H9 (cell line): ENCODE measurements at regions not wholly inside any gene's neighbourhood (a gene's known extent, or its start where the extent isn't known, plus 50 kb on each side); places are given as distances from the start of the nearest gene placed in this dataset.

Experiments used
- DNase-seq: peaks from one replicate; pipeline ENCODE4 v3.0.0-alpha.2; 2017
- H2AFZ ChIP-seq: one replicate; pipeline ENCODE4 v1.6.1; 2013; ENCODE audit warnings: mild to moderate bottlenecking, low read length, control low read depth, moderate library complexity
- H2AK5ac ChIP-seq: 2 replicates; pipeline ENCODE4 v1.6.1; 2013; ENCODE audit warnings: low read length, control low read depth, mixed read lengths; ENCODE audit not compliant: insufficient read length
- H2BK120ac ChIP-seq: one replicate; pipeline ENCODE4 v1.6.1; 2013; ENCODE audit warnings: low read depth, mild to moderate bottlenecking, low read length, control low read depth, inconsistent platforms; ENCODE audit not compliant: poor library complexity, severe bottlenecking
- H2BK12ac ChIP-seq: 2 replicates; pipeline ENCODE4 v1.6.1; 2013; ENCODE audit warnings: low read length, control low read depth, mixed read lengths, low read depth; ENCODE audit not compliant: insufficient read length
- H2BK15ac ChIP-seq: 2 replicates; pipeline ENCODE4 v1.6.1; 2013; ENCODE audit warnings: low read depth, low read length, control low read depth
- H2BK20ac ChIP-seq: one replicate; pipeline ENCODE4 v1.6.1; 2013; ENCODE audit warnings: low read depth, mild to moderate bottlenecking, low read length, control low read depth, inconsistent platforms; ENCODE audit not compliant: poor library complexity, severe bottlenecking
- H2BK5ac ChIP-seq: 2 replicates; pipeline ENCODE4 v1.6.1; 2013; ENCODE audit warnings: low read length, control low read depth, mixed read lengths; ENCODE audit not compliant: insufficient read length
- H3K14ac ChIP-seq: 2 replicates; pipeline ENCODE4 v1.6.1; 2013; ENCODE audit warnings: low read length, control low read depth; ENCODE audit not compliant: insufficient read depth
- H3K18ac ChIP-seq: 2 replicates; pipeline ENCODE4 v1.6.1; 2013; ENCODE audit warnings: low read depth, mild to moderate bottlenecking, mixed read lengths, low read length, control low read depth; ENCODE audit not compliant: insufficient read length
- H3K23ac ChIP-seq: 2 replicates; pipeline ENCODE4 v1.6.1; 2013; ENCODE audit warnings: low read length, control low read depth, mixed read lengths, low read depth; ENCODE audit not compliant: insufficient read length
- H3K23me2 ChIP-seq: 2 replicates; pipeline ENCODE4 v1.6.1; 2013; ENCODE audit warnings: low read depth, mild to moderate bottlenecking, mixed read lengths, low read length, control low read depth; ENCODE audit not compliant: insufficient read length, poor library complexity, severe bottlenecking
- H3K27ac ChIP-seq: 2 replicates; pipeline ENCODE4 v1.5.1; 2013; ENCODE audit warnings: low read length, control low read depth, mixed read lengths, low read depth; ENCODE audit not compliant: insufficient read length
- H3K27me3 ChIP-seq: 2 replicates; pipeline ENCODE4 v1.6.1; 2013; ENCODE audit warnings: low read length, control low read depth, inconsistent platforms; ENCODE audit not compliant: insufficient read depth
- H3K4ac ChIP-seq: 2 replicates; pipeline ENCODE4 v1.6.1; 2013; ENCODE audit warnings: low read depth, mild to moderate bottlenecking, control low read depth, inconsistent platforms, low read length, moderate library complexity
- H3K4me1 ChIP-seq: 2 replicates; pipeline ENCODE4 v1.6.1; 2013; ENCODE audit warnings: low read length, control low read depth, inconsistent platforms; ENCODE audit not compliant: insufficient read depth
- H3K4me2 ChIP-seq: 2 replicates; pipeline ENCODE4 v1.6.1; 2013; ENCODE audit warnings: low read length, control low read depth, mixed read lengths; ENCODE audit not compliant: insufficient read length, insufficient read depth
- H3K56ac ChIP-seq: 2 replicates; pipeline ENCODE4 v1.6.1; 2013; ENCODE audit warnings: low read depth, mild to moderate bottlenecking, mixed read lengths, low read length, control low read depth; ENCODE audit not compliant: insufficient read length
- H3K79me1 ChIP-seq: 2 replicates; pipeline ENCODE4 v1.6.1; 2013; ENCODE audit warnings: low read depth, mild to moderate bottlenecking, moderate library complexity, low read length, control low read depth, inconsistent platforms; ENCODE audit not compliant: insufficient read depth, poor library complexity, severe bottlenecking
- H3K79me2 ChIP-seq: 2 replicates; pipeline ENCODE4 v1.6.1; 2013; ENCODE audit warnings: low read length, control low read depth, inconsistent platforms; ENCODE audit not compliant: insufficient read depth
- H3K9ac ChIP-seq: 2 replicates; pipeline ENCODE4 v1.6.1; 2013; ENCODE audit warnings: low read length, control low read depth, mixed read lengths; ENCODE audit not compliant: insufficient read length; ENCODE audit errors: extremely low read depth
- H3K9me3 ChIP-seq: one replicate; pipeline ENCODE4 v1.6.1; 2013; ENCODE audit warnings: low read depth, low read length, inconsistent platforms; ENCODE audit not compliant: control insufficient read depth
- H3T11ph ChIP-seq: one replicate; pipeline ENCODE4 v1.6.1; 2013; ENCODE audit warnings: mild to moderate bottlenecking, low read length, control low read depth, inconsistent platforms
- H4K20me1 ChIP-seq: one replicate; pipeline ENCODE4 v1.6.1; 2013; ENCODE audit not compliant: control insufficient read depth, insufficient read length, insufficient read depth
- H4K5ac ChIP-seq: 2 replicates; pipeline ENCODE4 v1.6.1; 2013; ENCODE audit warnings: low read depth, mild to moderate bottlenecking, mixed read lengths, low read length, control low read depth; ENCODE audit not compliant: insufficient read length
- H4K8ac ChIP-seq: replicated peaks from 2 replicates; pipeline ENCODE4 v1.6.1; 2013; ENCODE audit warnings: low read length, control low read depth, mixed read lengths, low read depth; ENCODE audit not compliant: insufficient read length
- H4K91ac ChIP-seq: 2 replicates; pipeline ENCODE4 v1.6.1; 2013; ENCODE audit warnings: low read depth, mild to moderate bottlenecking, moderate library complexity, mixed read lengths, low read length, control low read depth; ENCODE audit not compliant: insufficient read length
- H3K27ac Mint-ChIP-seq, 3 experiments: 2 replicates in 2 of 3; 3 replicates in 1 of 3; pipeline ENCODE4 v1.8.0; 2020 to 2021; ENCODE audit warnings: mixed read lengths in 3 of 3, mild to moderate bottlenecking in 1 of 3, moderate library complexity in 1 of 3
- H3K27me3 Mint-ChIP-seq: 2 replicates; pipeline ENCODE4 v1.8.0; 2021; ENCODE audit warnings: low read depth, mild to moderate bottlenecking, moderate library complexity, mixed read lengths
- H3K36me3 Mint-ChIP-seq, 3 experiments: 2 replicates in 2 of 3; 3 replicates in 1 of 3; pipeline ENCODE4 v1.8.0; 2020 to 2021; ENCODE audit warnings: low read depth in 3 of 3, mixed read lengths in 3 of 3; ENCODE audit not compliant: insufficient read depth in 1 of 3
- H3K4me1 Mint-ChIP-seq, 2 experiments: 2 replicates each; pipeline ENCODE4 v1.8.0; 2020; ENCODE audit warnings: mixed read lengths in 2 of 2
- H3K4me3 Mint-ChIP-seq, 2 experiments: 2 replicates in 1 of 2; 3 replicates in 1 of 2; pipeline ENCODE4 v1.8.0; 2020 to 2021; ENCODE audit warnings: mild to moderate bottlenecking in 2 of 2, mixed read lengths in 2 of 2, moderate library complexity in 1 of 2
- H3K9me3 Mint-ChIP-seq, 2 experiments: 2 replicates in 1 of 2; 3 replicates in 1 of 2; pipeline ENCODE4 v1.8.0; 2020; ENCODE audit warnings: mild to moderate bottlenecking in 2 of 2, mixed read lengths in 2 of 2, moderate library complexity in 1 of 2
- WGBS: extraction: QIAGEN DNeasy Blood & Tissue Kit; methylation state at CpG from one replicate; pipeline ENCODE4 v1.1.7; 2013; ENCODE audit warnings: missing lambda C conversion rate, low lambda C conversion rate, mixed read lengths; ENCODE audit not compliant: insufficient read length; ENCODE audit errors: extremely low coverage; 5-methylcytosine and 5-hydroxymethylcytosine counted together
- TF ChIP-seq, protein P1 (sequence below): fragments of 200-600 bp; sonication (generic); conservative IDR thresholded peaks from 3 replicates; pipeline ENCODE4 v1.8.0; 2021; ENCODE audit warnings: antibody characterized with exemption, mild to moderate bottlenecking

DNA sequence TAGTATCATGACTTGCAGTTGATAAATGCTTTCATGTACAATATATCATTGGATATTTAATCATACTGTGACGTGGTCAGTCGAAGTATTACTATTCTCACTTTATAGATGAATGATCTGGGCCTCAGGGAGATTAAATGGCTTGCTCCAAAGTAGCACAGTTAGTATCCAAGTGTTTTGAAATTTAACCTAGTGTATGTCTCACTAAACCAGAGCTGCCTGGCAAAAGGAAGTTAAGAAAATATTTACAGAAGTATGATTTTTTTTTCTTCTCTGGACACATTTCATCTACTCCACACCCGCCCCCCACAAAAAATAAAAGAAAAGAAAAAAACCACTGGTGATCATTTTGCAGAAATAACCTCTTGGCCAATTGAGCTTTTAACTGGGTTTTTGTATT is 71.9 kb upstream of the CXADR start:
- Histone ChIP-seq H3T11ph (no peak overlapping the region), H3K79me2 (no peaks in the 10 kb centered on the region), H4K5ac (no peak overlapping the region), H2BK5ac (no peak overlapping the region), H2AK5ac (no peak overlapping the region), H2BK12ac (no peak overlapping the region), H2BK20ac (no peak overlapping the region), H2AFZ (no peak overlapping the region), H4K20me1 (no peaks in the 10 kb centered on the region), H3K4ac (no peak overlapping the region), H3K9ac (no peak overlapping the region), H3K27ac (no peak overlapping the region), H3K56ac (no peak overlapping the region), H3K27me3 (no peaks in the 10 kb centered on the region), H3K14ac (no peak overlapping the region), H2BK120ac (no peak overlapping the region), H3K23ac (no peak overlapping the region), H3K79me1 (no peaks in the 10 kb centered on the region), H3K4me1 (peaks cover 4% of the 10 kb centered on the region; the same call in 1 of the 2 replicates), H3K23me2 (no peaks in the 10 kb centered on the region), H3K9me3 (no peaks in the 10 kb centered on the region), H2BK15ac (no peak overlapping the region), H3K18ac (no peak overlapping the region), H3K4me2 (no peak overlapping the region), H4K91ac (no peak overlapping the region), H4K8ac (no peak overlapping the region)
- WGBS, result no CpG with 5 or more reads among the region's 3 CpGs
- Mint-ChIP-seq H3K9me3 (no peaks in the 10 kb centered on the region; a peak in 1 of 5 replicates), H3K36me3 (no peaks in the 10 kb centered on the region), H3K4me3 (no peak overlapping the region), H3K27ac (no peak overlapping the region; a peak in 1 of 7 replicates), H3K4me1 (peaks cover 39 to 52% of the 10 kb centered on the region in 2 experiments), H3K27me3 (peaks cover 18% of the 10 kb centered on the region)
- no peak for DNase-seq
- TF ChIP-seq, protein P1, sequence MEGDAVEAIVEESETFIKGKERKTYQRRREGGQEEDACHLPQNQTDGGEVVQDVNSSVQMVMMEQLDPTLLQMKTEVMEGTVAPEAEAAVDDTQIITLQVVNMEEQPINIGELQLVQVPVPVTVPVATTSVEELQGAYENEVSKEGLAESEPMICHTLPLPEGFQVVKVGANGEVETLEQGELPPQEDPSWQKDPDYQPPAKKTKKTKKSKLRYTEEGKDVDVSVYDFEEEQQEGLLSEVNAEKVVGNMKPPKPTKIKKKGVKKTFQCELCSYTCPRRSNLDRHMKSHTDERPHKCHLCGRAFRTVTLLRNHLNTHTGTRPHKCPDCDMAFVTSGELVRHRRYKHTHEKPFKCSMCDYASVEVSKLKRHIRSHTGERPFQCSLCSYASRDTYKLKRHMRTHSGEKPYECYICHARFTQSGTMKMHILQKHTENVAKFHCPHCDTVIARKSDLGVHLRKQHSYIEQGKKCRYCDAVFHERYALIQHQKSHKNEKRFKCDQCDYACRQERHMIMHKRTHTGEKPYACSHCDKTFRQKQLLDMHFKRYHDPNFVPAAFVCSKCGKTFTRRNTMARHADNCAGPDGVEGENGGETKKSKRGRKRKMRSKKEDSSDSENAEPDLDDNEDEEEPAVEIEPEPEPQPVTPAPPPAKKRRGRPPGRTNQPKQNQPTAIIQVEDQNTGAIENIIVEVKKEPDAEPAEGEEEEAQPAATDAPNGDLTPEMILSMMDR, result no peak
